GM10266 (cell line): ENCODE measurements at regions not wholly inside any gene's neighbourhood (a gene's known extent, or its start where the extent isn't known, plus 50 kb on each side); places are given as distances from the start of the nearest gene placed in this dataset.

Experiments used
- DNase-seq: peaks from one replicate; pipeline ENCODE4 v3.0.0; 2012; ENCODE audit errors: extremely low spot score
- CTCF ChIP-seq: IDR thresholded peaks from 2 replicates; pipeline ENCODE4 v1.5.1; 2012; ENCODE audit warnings: mild to moderate bottlenecking, low read depth; ENCODE audit not compliant: control insufficient read depth, insufficient read depth; ENCODE audit errors: missing control alignments

- TF ChIP-seq CTCF: no peak
Measured at GRCh38 chr3:474828-475227, 278.3 kb downstream of the CHL1 start.

GRCh38 chr3:480070-480469, 283.5 kb downstream of the CHL1 start:
- TF ChIP-seq CTCF: no peak
- DNase-seq: no peak

More at GRCh38 chr3:474828-475227, 278.3 kb downstream of the CHL1 start:
- no peak for DNase-seq

GRCh38 chr3:481111-481510, 284.5 kb downstream of the CHL1 start:
- no peak for TF ChIP-seq CTCF
- DNase-seq: no peak

GRCh38 chr3:481680-482079, 285.1 kb downstream of the CHL1 start:
- DNase-seq: no peak
- TF ChIP-seq CTCF: peak; percentile 24

GRCh38 chr3:482479-482878, 285.9 kb downstream of the CHL1 start:
- no peak for DNase-seq
- no peak for TF ChIP-seq CTCF

- no peak for TF ChIP-seq CTCF
- no peak for DNase-seq
Measured at GRCh38 chr3:484341-484740, 287.8 kb downstream of the CHL1 start.

GRCh38 chr3:487614-488013, 291.1 kb downstream of the CHL1 start:
- no peak for DNase-seq
- TF ChIP-seq CTCF: no peak
